ENCODE measurements at regions not wholly inside any gene's neighbourhood (a gene's known extent, or its start where the extent isn't known, plus 50 kb on each side); places are given as distances from the start of the nearest gene placed in this dataset.

DNA sequence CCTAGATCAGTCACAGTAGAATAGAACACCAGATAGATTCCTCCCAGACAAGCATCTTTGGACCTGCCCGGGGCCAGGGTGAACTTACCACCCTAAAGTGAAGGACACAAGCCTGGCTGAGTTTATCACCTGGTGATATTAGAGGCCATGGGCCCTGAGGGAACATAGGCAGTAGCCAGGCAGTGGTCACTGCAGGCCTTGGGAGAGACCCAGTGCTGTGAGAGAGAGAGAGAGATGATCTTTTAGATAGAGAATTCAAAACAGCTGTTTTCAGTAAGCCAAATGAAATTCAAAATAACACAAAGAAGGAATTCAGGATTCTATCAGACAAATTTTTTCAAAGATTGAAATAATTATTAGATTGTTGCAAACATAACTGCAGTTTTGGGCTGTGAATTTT lies 1679.9 kb downstream of the EFNB2 start:
- DNase-seq: no peak

DNA sequence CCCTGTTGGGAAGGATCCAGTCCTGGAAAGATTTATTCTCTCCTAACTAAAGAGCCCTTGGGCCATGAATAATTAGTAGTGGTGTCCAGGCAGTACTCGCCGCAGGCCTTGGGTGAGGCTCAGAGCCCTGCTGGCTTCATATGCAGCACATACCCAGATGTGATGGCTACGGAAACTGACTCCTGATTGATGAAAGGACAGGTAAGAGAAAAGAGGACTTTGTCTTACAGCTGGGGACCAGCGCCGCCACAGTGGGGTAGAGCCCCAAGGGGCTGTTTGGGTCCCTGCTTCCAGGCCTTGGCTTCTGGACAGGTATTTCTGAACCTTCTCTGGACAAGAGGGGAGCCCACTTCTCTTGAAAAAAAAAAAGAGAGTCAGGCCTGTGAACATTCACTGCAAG lies 1680.8 kb downstream of the EFNB2 start:
- no peak for DNase-seq

- no peak for DNase-seq
Observed at GRCh38 chr13:104854007-104854406, 1681.5 kb downstream of the EFNB2 start.

DNA sequence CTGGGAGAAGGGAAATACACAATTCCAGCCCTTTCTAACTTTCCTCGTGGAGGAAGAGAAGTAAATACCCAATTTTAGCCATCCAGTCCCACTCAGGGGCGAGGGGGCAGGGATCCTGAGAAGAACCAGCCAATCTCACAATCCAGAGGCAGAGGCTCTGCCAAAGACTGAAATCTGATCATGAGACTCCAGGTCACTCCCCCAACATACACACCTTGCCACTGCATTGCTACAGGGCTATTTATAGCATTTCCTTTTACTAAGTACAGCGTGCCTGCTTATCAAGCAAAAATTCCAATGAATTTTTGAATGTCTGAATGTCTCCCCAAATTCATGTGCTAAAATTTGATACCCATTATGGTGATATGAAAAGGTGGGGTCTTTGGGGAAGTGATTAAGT lies 1687.5 kb downstream of the EFNB2 start:
- DNase-seq: no peak

GRCh38 chr13:104843401-104843800 lies 1692.1 kb downstream of the EFNB2 start:
- DNase-seq: no peak

DNA sequence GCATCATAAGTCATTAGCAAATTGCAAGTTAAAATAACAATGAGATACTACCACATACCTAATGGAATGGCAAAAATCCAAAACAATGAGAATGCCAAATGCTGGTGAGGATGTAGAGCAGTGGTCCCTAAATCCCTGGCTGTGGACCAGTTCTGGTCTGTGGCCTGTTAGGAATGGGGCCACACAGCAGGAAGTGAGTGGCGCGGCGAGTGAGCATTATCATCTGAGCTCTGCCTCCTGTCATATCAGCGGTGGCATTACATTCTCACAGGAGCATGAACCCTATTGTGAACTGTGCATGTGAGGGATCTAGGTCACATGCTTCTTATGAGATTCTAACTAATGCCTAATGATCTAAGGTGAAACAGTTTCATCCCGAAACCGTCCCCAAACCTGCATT lies 1694.4 kb downstream of the EFNB2 start:
- DNase-seq: no peak

- DNase-seq: no peak
Observed at GRCh38 chr13:104837756-104838155, 1697.7 kb downstream of the EFNB2 start.

DNA sequence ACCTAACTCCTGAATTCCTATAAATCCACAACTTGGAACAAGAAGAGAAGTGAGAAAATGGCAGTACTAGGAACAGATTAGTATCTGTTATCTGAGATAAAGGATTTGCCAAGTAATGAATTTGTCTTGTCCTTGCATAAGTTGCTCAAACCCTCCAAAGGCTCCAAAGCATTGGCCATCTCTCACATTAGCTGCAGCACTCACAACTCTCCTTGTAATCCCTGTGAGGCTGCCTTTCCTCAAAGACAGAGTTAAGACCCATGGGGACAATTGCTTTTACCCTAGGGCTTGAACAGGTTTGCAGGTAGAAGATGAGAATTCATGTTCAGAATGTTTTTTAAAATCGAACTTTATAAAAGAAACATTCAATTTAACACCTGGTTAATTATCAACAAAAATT lies 1702.2 kb downstream of the EFNB2 start:
- no peak for DNase-seq

GRCh38 chr13:104832231-104832630 lies 1703.2 kb downstream of the EFNB2 start:
- no peak for DNase-seq

GRCh38 chr13:104831831-104832230 lies 1703.6 kb downstream of the EFNB2 start:
- no peak for DNase-seq

DNA sequence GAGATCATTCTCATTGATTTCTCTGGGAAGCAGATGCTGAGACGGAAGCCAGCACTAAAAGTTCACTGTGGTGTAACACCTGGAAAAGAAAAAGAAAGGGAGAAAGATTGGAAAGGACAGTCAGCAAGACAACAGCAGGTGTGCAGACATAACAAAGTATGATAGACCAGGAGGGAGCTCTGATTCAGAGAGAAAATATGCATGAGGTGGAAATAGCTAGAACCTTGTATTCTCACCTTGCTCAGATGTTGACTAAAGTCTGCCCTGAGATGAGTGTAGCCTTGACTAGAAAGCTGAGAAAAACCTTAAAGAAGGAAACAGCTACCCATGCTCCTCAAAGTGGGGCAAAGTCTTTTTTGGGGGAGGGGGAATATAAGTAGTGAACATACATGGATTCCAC lies 1711.8 kb downstream of the EFNB2 start:
- no peak for DNase-seq

GRCh38 chr13:104823071-104823470 lies 1712.4 kb downstream of the EFNB2 start:
- no peak for DNase-seq

- DNase-seq: no peak
Observed at GRCh38 chr13:104817271-104817670, 1718.2 kb downstream of the EFNB2 start.

- DNase-seq: no peak
Observed at GRCh38 chr13:104816726-104817125, 1718.7 kb downstream of the EFNB2 start.

DNA sequence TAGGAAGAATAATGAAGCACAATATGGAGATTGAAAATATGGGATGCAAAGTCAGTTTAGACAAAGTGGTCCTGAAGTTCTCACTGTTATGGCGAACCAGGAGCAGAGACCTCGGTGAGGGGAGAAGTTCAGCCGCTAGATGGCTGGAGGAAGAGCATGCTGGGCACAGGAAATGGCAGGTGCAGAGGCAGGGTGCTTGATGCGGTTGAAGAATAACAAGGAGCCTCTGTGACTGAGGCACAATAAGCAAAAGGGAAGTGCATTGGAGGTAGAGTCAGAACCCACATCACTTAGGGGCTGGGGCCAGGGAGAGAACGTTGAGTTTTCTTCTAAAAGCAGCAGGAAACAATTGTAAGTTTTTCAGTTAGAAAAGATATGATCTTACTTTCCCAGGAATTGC lies 1725.2 kb downstream of the EFNB2 start:
- no peak for DNase-seq

- DNase-seq: no peak
Observed at GRCh38 chr13:104809483-104809882, 1726.0 kb downstream of the EFNB2 start.

GRCh38 chr13:104805346-104805745 lies 1730.1 kb downstream of the EFNB2 start:
- DNase-seq: no peak

GRCh38 chr13:104799152-104799551 lies 1732.9 kb upstream of the SLC10A2 start:
- DNase-seq: no peak

GRCh38 chr13:104798486-104798885 lies 1732.3 kb upstream of the SLC10A2 start:
- no peak for DNase-seq

DNA sequence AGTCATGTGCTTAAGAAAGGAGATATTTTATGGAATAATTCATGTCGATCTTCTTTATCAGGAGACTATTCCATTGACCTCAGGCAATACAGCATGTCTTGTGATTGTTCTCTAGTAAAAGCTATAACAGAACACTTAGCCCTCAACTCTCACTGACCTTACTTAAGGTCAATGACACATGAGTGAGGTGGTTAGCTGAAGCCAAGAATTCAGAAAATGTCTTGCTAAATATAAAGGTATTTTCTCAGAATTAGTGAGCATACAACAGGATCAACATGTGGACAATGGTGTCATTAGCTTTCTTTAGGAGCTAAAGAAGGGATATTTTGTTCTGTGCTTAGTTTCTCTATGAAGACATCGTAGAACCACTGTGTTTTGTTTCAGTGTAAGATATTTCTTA lies 1730.4 kb upstream of the SLC10A2 start:
- no peak for DNase-seq

- no peak for DNase-seq
Observed at GRCh38 chr13:104785952-104786351, 1719.7 kb upstream of the SLC10A2 start.

DNA sequence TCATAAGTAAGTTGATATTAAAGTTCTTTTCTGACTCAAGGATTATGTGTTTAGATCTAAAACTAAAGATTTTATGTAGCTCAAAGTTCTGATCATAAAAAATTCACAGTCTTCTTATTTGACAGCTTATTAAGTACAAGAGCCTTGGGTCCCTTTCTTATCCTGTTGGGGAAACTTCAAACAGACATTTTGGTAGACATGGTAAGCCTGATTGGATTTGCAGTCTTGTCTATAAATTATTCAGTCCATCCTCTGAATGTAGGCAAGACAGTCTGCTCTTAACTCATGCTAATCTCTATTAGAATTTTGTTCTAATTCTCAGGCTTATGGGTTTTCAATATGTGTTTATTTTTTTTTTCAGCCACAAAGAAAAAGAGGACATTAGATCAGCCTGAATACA lies 1718.7 kb upstream of the SLC10A2 start:
- DNase-seq: no peak

- no peak for DNase-seq
Observed at GRCh38 chr13:104782741-104783140, 1716.5 kb upstream of the SLC10A2 start.

DNA sequence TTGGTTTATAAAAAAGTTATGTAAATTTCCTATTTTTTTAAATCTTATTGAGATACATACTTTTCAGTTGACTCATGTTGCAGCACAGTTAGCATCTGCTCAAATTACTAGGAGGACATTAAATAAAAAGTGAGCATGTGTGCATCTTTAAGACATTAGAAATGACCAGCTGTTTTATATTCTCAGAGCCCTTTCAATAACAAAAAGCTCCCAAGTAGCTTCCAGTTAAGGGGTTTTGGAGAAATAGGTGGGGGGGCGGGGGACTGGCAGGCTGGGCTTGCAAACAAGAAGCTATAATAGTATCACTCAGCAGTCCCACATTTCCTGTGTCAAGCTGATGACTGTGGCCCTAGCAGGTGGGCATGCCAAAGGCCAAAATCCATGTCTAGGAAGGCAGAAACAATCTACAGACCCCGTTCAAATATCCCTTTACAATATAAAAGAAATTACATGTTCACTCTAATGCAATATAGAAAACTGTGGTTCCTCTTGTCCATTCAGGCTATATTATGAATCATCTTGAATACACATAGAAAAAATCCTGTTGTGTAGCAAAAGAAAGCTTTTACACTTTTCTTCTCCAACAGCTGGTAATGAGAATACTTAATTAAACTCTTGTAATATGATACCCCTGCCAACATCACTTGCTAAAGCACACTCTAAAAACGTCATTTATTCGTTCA lies 1713.2 kb upstream of the SLC10A2 start:
- DNase-seq: no peak

DNA sequence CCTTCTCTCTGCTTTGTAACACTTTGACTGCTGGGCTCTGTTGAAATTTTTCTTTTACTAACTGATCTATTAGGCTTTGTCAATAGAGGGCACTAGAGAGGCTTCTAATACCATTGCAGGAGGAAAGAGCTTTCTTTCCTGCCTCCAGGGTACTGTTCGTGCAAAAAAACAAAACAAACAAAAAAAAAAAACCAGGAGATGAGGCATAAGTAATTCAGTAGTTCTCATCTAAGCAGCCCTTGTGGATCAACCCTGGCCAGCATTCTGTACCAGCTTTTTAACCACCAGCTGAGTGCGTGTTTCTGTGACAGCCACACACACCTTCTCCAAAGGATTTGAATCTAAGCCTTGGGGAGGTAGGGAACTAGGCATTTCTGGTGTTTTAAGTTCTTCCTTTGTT lies 1707.6 kb upstream of the SLC10A2 start:
- no peak for DNase-seq

DNA sequence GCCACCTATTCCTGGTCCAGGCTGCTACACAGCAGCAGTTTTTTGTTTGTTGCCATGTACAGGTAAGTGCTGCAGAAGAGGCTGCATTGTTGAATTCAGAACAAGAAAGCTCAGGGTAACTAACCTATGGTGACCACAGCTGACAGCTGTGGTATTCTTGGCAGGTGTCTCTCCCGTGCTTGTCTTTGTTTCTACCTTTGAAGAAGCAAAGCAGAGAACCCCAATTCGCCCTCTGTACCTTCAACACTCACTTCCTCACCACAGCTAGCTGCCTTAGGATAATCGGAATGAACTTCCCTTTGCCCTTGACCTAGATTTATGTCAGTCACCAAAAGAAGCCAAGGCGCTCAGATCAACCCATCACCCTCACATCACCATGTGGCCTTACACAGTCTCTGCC lies 1703.3 kb upstream of the SLC10A2 start:
- DNase-seq: no peak

Data from NCI-H2029 (cell line).